NCI-H2171 (cell line): ENCODE measurements at regions not wholly inside any gene's neighbourhood (a gene's known extent, or its start where the extent isn't known, plus 50 kb on each side); places are given as distances from the start of the nearest gene placed in this dataset.
"Not testable (repeated sequence)": the region's sequence is repeated elsewhere in the genome, so short reads cannot be mapped to it uniquely, and the experiment has no call there.

Experiments used
- DNase-seq: peaks from one replicate; lab custom pipeline; 2025; lab: John Stamatoyannopoulos, UW

- DNase-seq: no peak
Measured at GRCh38 chr3:65039754-65040210, 352.0 kb upstream of the ADAMTS9 start.

GRCh38 chr3:65037861-65038260 lies 350.1 kb upstream of the ADAMTS9 start:
- no peak for DNase-seq

DNA sequence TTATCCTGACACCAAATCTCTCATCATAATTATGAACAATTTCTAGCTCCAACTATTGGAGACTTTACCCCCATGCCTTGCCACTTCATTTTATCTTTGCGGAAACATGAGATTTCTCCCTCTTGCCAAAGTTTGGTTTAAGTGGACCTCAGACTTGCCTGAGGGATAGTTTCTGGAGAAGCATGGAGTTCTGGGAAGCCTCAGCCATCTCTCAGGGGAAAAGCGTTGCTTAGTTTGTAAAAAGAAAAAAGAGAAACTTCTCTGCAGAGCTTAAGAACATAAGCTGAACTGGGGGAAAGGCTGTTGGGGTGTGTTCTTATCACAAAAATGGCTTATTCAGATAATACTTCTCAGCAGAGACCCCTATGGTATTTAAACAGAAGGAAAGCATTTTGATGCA lies 347.4 kb upstream of the ADAMTS9 start:
- no peak for DNase-seq

DNA sequence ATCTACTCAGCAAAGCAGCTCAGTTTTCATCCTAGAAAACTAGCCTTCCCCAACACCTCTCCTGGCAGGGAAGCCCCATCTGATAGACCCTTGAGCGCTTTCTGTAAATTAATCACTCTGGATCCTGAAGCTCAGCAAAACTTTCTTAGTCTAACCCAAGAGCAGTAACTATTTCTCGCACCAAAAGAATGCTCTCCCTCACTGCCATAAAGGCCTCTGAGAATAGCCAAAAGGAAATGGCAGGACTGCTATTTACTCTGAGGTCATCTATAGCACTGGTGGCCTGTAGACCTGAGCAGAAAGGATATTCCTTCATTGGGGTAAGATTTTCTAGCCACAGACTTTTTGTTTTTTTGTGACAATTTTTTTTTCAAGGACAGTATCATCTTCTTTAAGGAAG lies 345.8 kb upstream of the ADAMTS9 start:
- no peak for DNase-seq

- no peak for DNase-seq
Measured at GRCh38 chr3:65030847-65031463, 343.2 kb upstream of the ADAMTS9 start.

GRCh38 chr3:65030014-65030627 lies 342.3 kb upstream of the ADAMTS9 start:
- no peak for DNase-seq

- no peak for DNase-seq
Measured at GRCh38 chr3:65029130-65029529, 341.3 kb upstream of the ADAMTS9 start.

- no peak for DNase-seq
Measured at GRCh38 chr3:65028024-65028423, 340.2 kb upstream of the ADAMTS9 start.

DNA sequence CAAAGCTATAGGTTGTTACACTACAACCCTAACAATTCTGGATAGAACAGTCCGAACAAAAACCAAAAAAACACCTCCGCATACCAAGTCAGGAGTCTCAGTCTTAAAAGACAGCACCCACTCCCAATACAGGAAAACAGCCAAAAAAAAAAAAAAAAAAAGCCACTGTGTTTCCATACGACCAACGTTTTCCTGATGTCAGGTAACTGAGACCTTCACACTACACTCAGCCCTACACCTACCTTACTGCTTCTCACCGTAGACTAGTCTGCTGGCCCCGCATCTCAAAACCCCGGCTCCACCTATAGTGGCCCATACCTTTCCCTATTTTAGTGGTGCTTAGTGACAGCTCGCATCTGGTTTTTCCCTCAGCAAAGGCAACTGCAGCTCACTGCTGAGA lies 339.5 kb upstream of the ADAMTS9 start:
- no peak for DNase-seq

DNA sequence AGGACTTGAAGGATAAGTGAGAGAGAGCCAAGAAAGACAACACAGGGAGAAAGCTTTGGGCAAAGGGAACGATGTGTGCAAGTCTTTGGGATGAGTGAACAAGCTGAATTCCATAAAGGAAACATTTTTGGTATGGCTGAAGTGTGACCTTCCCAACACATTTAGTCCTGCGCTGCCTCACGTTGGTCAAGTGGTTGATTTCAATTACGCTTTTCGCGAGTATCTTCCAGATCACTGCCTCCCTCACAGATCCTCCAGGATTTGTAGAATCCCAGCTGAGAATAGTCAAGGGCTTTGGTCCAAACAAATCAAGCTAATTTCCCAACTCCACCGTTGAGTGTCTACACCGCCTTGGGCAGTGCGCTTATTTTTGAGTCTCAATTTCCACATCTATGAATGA lies 338.4 kb upstream of the ADAMTS9 start:
- no peak for DNase-seq

GRCh38 chr3:65024148-65024547 lies 336.3 kb upstream of the ADAMTS9 start:
- DNase-seq: no peak

DNA sequence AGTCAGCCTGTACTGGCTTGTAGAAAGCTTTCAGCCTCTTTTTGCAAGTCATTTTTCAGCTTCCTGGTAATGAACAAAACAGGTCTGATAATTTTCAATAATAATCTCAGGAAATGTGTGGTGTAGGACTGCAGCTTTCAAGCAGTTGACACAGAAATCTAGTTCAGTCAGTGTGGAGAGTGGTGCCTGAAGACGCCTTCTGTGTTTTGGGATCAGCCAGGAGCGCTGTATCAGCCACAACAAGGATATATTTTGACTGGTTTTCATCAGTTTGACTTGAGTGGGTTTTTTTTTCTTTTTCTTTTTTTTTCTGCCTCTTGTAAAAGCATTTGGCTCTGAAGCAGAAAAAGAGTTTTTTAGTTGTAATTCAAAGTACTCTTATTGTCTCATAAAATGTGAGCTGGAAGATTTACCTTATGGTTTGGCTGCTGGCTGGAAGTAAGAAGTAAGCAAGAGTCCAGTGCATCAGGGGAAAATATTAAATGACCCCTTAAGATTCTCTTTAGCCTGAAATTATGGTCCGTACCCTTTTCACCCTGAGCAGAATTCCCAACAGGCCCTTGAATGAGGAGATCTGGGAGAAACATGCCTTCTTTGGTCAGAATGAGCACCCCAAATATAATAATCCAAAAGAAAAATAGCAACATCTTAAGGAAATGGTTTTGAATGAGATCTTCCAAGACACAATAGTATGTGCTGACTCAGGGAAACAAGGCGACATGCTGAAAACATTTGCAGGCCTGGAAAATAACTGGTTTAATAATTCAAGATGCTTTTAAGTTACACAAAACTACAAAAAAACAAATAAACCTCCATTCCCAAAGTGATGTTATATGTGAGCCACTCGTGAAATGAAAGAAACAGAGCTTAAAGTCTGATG lies 332.7 kb upstream of the ADAMTS9 start:
- DNase-seq: no peak

GRCh38 chr3:65019443-65020055 lies 331.7 kb upstream of the ADAMTS9 start:
- DNase-seq: no peak

GRCh38 chr3:65018801-65019200 lies 331.0 kb upstream of the ADAMTS9 start:
- no peak for DNase-seq

DNA sequence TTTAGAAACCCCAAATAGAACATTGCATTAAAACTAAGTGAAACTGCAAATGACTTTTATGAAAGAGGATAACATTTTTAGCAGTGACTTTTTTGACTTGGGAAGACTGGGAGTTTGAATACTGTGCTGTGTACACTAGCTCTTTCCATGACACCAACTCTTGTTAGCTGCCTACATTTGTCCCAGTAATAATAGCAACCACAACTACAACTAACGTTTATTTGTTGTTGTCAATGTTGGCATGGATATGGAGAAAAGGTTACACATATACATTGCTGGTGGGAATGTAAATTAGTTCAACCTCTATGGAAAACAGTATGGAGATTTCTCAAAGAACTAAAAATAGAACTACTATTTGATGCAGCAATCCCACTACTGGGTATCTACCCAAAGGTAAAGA lies 329.6 kb upstream of the ADAMTS9 start:
- DNase-seq: no peak

- no peak for DNase-seq
Measured at GRCh38 chr3:65015711-65016110, 327.9 kb upstream of the ADAMTS9 start.

DNA sequence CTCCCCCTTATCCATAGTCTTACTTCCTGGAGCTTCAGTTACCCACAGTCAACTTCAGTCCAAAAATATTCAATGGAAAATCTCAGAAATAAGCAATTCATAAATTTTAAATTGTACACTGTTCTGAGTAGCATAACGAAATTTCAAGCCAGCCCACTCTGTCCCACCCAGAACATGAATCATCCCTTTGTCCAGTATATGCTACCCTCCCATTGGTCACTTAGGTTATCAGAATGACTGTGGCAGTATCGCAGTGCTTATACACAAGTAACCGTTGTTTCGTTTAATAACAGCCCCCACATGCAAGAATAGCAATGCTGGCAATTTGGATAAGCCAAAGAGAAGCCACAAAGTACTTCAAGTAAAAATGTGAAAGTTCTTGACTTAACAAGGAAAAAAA lies 325.3 kb upstream of the ADAMTS9 start:
- DNase-seq: no peak

GRCh38 chr3:65006300-65006739 lies 318.5 kb upstream of the ADAMTS9 start:
- no peak for DNase-seq

DNA sequence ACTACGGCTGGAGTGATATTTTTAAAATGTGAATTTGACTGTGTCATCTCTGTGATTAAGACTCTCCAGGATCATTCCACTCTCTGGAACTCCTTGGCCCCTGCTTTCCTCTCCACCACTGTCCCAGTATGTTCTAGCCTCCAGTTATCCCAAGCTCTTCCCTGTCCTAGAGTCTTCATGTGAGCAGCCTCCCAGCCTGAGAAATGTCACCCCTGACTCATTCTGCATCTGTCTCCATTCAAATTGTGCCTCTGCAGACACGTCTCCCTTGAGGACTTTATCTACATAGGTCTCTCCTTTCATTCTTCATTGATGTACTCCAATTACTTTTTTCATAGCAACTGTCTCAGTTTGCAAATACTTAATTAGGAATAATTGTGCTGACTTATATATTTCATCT lies 317.7 kb upstream of the ADAMTS9 start:
- no peak for DNase-seq

GRCh38 chr3:65004795-65005295 lies 317.0 kb upstream of the ADAMTS9 start:
- DNase-seq: no peak

DNA sequence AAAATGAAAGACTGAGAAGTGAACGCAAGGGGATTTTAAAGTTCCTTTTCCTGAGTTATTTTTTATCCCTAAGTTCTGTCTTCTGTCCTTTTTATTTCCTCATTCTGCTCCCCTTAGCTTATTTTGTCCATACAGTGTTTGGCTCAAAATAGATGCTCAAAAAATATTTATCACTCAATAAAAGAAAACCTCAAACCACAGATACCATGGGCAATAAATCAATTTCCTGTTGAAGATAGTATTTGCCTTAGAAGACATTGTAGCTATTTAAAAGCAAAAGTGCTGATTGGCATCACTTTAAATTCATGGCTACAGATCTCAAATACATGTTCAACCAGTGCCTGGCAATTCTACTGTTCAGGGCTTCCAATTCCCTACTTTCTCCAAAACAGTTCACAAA lies 316.5 kb upstream of the ADAMTS9 start:
- DNase-seq: no peak

DNA sequence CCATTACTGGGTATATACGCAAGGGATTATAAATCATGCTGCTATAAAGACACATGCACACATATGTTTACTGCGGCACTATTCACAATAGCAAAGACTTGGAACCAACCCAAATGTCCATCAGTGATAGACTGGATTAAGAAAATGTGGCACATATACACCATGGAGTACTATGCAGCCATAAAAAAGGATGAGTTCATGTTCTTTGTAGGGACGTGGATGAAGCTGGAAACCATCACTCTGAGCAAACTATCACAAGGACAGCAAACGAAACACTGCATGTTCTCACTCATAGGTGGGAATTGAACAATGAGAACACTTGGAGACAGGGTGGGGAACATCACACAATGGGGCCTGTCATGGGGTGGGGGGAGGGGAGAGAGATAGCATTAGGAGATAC lies 313.3 kb upstream of the ADAMTS9 start:
- DNase-seq: not testable (repeated sequence)
